CD1c-positive myeloid dendritic cell (primary cell): ENCODE measurements at regions not wholly inside any gene's neighbourhood (a gene's known extent, or its start where the extent isn't known, plus 50 kb on each side); places are given as distances from the start of the nearest gene placed in this dataset.
"Not testable (repeated sequence)": the region's sequence is repeated elsewhere in the genome, so short reads cannot be mapped to it uniquely, and the experiment has no call there.

Source experiments
- DNase-seq: peaks from one replicate; pipeline ENCODE4 v3.0.0-alpha.2; 2016; ENCODE audit errors: extremely low spot score

GRCh38 chr3:127418560-127419147 lies 130.8 kb upstream of the PRR20G start:
- DNase-seq, result no peak

- DNase-seq, result no peak
Observed at GRCh38 chr3:127417709-127418559, 130.1 kb upstream of the PRR20G start.

GRCh38 chr3:127413871-127414270 lies 126.0 kb upstream of the PRR20G start:
- no peak for DNase-seq

- DNase-seq, result no peak
Observed at GRCh38 chr3:127413318-127413673, 125.5 kb upstream of the PRR20G start.

- peak; percentile 10 for DNase-seq
Observed at GRCh38 chr3:127412578-127413317, 124.9 kb upstream of the PRR20G start.

GRCh38 chr3:127411875-127412274 lies 124.0 kb upstream of the PRR20G start:
- DNase-seq, result not testable (repeated sequence)

GRCh38 chr3:127411083-127411727 lies 123.4 kb upstream of the PRR20G start:
- DNase-seq, result no peak

GRCh38 chr3:127410678-127411077 lies 122.8 kb upstream of the PRR20G start:
- no peak for DNase-seq

GRCh38 chr3:127410137-127410488 lies 122.3 kb upstream of the PRR20G start:
- DNase-seq, result no peak

GRCh38 chr3:127409421-127410136 lies 121.7 kb upstream of the PRR20G start:
- DNase-seq, result no peak

- DNase-seq, result no peak
Observed at GRCh38 chr3:127408684-127409420, 121.0 kb upstream of the PRR20G start.

GRCh38 chr3:127408022-127408683 lies 120.3 kb upstream of the PRR20G start:
- DNase-seq, result no peak

- DNase-seq, result no peak
Observed at GRCh38 chr3:127407026-127407939, 119.4 kb upstream of the PRR20G start.

- no peak for DNase-seq
Observed at GRCh38 chr3:127406309-127407025, 118.6 kb upstream of the PRR20G start.

GRCh38 chr3:127405791-127406190 lies 117.9 kb upstream of the PRR20G start:
- no peak for DNase-seq

- DNase-seq, result no peak
Observed at GRCh38 chr3:127405010-127405598, 117.3 kb upstream of the PRR20G start.

GRCh38 chr3:127404221-127405009 lies 116.6 kb upstream of the PRR20G start:
- DNase-seq, result no peak
